Stimulated activated CD4-positive, alpha-beta T cell treated with anti-CD3 and anti-CD28 coated beads, Interleukin-2, amount 100 ng/mL, for 24 hours (primary cell): ENCODE measurements at regions not wholly inside any gene's neighbourhood (a gene's known extent, or its start where the extent isn't known, plus 50 kb on each side); places are given as distances from the start of the nearest gene placed in this dataset.

Experiments
- DNase-seq, 2 donors: peaks; one replicate each; pipeline ENCODE4 v3.0.0-alpha.2; 2020

- no peak for DNase-seq
Observed at GRCh38 chr17:13297183-13297582, 279.4 kb upstream of the ELAC2 start.

- DNase-seq: no peak
Observed at GRCh38 chr17:13293421-13293820, 275.6 kb upstream of the ELAC2 start.

GRCh38 chr17:13292291-13292690 lies 274.5 kb upstream of the ELAC2 start:
- DNase-seq: no peak

- DNase-seq: no peak
Observed at GRCh38 chr17:13288248-13288647, 270.4 kb upstream of the ELAC2 start.

- DNase-seq: no peak
Observed at GRCh38 chr17:13287226-13287625, 269.4 kb upstream of the ELAC2 start.

- no peak for DNase-seq
Observed at GRCh38 chr17:13283606-13284005, 265.8 kb upstream of the ELAC2 start.

GRCh38 chr17:13281626-13282025 lies 263.8 kb upstream of the ELAC2 start:
- DNase-seq: no peak

- no peak for DNase-seq
Observed at GRCh38 chr17:13273806-13274205, 256.0 kb upstream of the ELAC2 start.

GRCh38 chr17:13272296-13272695 lies 254.5 kb upstream of the ELAC2 start:
- DNase-seq: no peak

- no peak for DNase-seq
Observed at GRCh38 chr17:13268791-13269595, 251.2 kb upstream of the ELAC2 start.

- no peak for DNase-seq
Observed at GRCh38 chr17:13266606-13267005, 248.8 kb upstream of the ELAC2 start.

- DNase-seq: no peak
Observed at GRCh38 chr17:13265311-13265710, 247.5 kb upstream of the ELAC2 start.

- no peak for DNase-seq
Observed at GRCh38 chr17:13263746-13264145, 245.9 kb upstream of the ELAC2 start.

- no peak for DNase-seq
Observed at GRCh38 chr17:13256545-13256944, 238.7 kb upstream of the ELAC2 start.

GRCh38 chr17:13253733-13254410 lies 236.0 kb upstream of the ELAC2 start:
- no peak for DNase-seq

GRCh38 chr17:13244513-13244912 lies 226.7 kb upstream of the ELAC2 start:
- no peak for DNase-seq

GRCh38 chr17:13243585-13243984 lies 225.8 kb upstream of the ELAC2 start:
- no peak for DNase-seq

GRCh38 chr17:13240851-13241250 lies 223.0 kb upstream of the ELAC2 start:
- no peak for DNase-seq

- no peak for DNase-seq
Observed at GRCh38 chr17:13230350-13231264, 212.8 kb upstream of the ELAC2 start.

- DNase-seq: no peak
Observed at GRCh38 chr17:13228225-13228624, 210.4 kb upstream of the ELAC2 start.

GRCh38 chr17:13222975-13223374 lies 205.1 kb upstream of the ELAC2 start:
- DNase-seq: no peak

GRCh38 chr17:13212860-13213259 lies 195.0 kb upstream of the ELAC2 start:
- DNase-seq: no peak

GRCh38 chr17:13209081-13209480 lies 191.3 kb upstream of the ELAC2 start:
- DNase-seq: no peak
